CD4-positive, alpha-beta T cell treated with Interleukin-12 subunit alpha and Interleukin-12 subunit beta, for 1 hour (primary cell): ENCODE measurements at regions not wholly inside any gene's neighbourhood (a gene's known extent, or its start where the extent isn't known, plus 50 kb on each side); places are given as distances from the start of the nearest gene placed in this dataset.
"Not testable (repeated sequence)": the region's sequence is repeated elsewhere in the genome, so short reads cannot be mapped to it uniquely, and the experiment has no call there.

Source experiments
- DNase-seq: peaks from one replicate; pipeline ENCODE4 v3.0.0-alpha.2; 2020

GRCh38 chr3:126292318-126293070 lies 64.7 kb downstream of the KLF15 start:
- no peak for DNase-seq

- DNase-seq = no peak
These were observed 65.7 kb downstream of the KLF15 start for GRCh38 chr3:126291537-126291936.

GRCh38 chr3:126291061-126291460 lies 66.1 kb downstream of the KLF15 start:
- DNase-seq = no peak

DNA sequence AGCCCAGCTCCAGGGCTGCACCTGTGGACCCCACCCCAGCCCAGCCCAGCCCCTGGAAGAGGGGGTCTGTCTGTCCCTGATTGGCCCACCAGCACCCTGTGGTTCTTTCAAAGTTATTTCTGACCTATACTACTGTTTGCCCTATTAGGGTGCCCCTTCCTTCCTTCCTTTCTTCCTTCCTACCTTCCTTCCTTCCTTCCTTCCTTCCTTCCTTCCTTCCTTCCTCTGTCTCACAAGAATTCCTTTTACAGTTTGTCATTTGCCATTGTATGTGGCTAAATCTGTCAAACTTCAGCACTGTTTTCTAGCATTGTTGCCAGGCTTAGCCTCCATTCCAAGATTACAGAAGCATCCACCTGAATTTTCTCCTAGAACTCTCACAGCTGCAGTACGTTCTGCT lies 66.9 kb downstream of the KLF15 start:
- no peak for DNase-seq

- no peak for DNase-seq
These were observed 68.1 kb downstream of the KLF15 start for GRCh38 chr3:126289096-126289495.

DNA sequence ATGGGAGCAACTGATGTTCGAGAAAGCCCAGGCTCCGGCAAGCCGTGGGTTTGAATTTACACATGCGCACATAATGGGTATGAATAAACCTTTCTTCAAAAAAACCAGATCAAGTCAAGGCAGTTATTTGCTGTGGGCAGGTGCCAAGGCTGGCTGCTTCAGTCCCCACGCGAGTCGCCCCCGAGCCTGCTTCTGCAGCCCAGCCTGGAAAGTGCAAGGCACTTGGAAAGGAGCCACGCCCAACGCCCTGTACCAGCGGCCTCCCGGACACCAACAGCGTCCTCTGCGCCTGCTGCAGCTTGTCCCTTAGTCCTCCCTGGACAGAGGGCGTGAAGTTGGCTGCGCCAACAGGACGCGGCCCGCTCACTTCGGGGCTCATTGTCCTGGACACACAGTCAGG lies 68.9 kb downstream of the KLF15 start:
- DNase-seq = no peak

GRCh38 chr3:126287536-126288241 lies 69.5 kb downstream of the KLF15 start:
- no peak for DNase-seq

- no peak for DNase-seq
These were observed 70.1 kb downstream of the KLF15 start for GRCh38 chr3:126287171-126287535.

DNA sequence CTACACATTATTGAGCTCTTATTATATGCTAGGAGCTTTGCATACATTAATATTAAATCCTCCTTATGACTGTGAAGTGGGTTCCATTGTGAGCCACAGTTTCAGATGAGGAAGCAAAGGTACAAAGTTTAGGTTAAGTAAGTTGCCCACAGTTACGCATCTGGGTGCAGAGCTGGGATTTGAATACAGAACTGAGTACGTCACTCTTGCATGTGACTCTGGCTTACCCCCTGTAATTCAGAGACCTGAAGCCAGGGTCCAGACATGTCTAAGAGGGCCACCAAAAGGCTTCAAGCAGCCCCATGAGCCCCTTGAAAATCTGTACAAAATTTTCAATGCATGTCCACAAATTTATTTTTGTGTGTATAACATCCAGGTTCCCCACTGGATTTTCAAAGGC lies 71.8 kb downstream of the KLF15 start:
- no peak for DNase-seq

GRCh38 chr3:126284258-126284904 lies 72.8 kb downstream of the KLF15 start:
- no peak for DNase-seq

- DNase-seq = not testable (repeated sequence)
These were observed 73.6 kb downstream of the KLF15 start for GRCh38 chr3:126283651-126284050.

DNA sequence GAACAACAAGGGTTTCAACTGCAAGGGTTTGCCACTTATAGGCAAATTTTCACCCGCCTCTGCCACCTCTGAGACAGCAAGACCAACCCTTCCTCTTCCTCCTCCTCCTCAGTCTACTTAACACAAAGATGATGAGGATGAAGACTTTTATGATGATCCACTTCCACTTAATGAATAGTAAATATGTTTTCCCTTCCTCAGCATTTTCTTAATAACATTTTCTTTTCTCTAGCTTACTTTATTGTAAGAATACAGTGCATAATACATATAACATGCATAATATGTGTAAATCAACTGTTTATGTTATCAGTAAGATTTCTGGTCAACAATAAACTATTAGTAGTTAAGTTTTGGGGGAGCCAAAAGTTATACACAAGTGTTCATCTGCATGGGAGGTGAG lies 77.4 kb downstream of the KLF15 start:
- DNase-seq = no peak

DNA sequence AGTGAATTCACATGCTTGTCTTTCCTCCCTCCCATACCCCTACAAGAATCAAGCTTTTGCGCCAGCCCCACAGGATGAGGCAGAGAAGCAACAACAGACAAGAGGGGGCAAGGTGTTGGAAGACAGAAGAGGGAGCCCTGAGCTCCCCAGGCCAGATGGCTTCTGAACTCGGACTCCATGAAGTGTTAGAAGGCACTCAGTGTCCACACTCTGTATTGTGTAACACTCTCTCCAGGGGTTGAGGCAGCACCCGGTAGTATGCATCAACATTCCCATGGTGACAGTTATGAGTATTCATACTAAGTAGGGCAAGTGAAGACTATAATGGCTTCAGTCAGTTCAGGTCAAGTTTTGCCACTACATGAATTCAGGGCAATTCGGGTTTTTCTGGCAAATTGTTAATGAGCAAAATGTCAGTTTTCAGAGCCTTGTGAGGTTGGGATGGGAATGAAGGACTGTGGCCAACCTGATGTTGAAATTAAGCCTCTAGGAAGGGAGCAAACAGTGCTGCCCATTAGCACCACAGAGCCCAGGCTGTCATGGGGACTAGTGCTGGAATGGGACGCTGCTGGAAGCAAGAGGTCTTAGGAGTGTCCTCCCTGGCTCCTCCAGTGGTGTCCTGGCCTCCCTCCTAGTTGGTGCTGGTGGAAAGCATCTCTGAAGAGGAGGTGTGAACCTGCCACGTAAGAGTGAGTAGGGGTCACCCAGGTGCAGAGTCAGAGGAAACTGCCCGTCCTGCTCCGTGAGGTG lies 79.4 kb downstream of the KLF15 start:
- no peak for DNase-seq

- no peak for DNase-seq
These were observed 81.6 kb downstream of the KLF15 start for GRCh38 chr3:126275620-126275904.

DNA sequence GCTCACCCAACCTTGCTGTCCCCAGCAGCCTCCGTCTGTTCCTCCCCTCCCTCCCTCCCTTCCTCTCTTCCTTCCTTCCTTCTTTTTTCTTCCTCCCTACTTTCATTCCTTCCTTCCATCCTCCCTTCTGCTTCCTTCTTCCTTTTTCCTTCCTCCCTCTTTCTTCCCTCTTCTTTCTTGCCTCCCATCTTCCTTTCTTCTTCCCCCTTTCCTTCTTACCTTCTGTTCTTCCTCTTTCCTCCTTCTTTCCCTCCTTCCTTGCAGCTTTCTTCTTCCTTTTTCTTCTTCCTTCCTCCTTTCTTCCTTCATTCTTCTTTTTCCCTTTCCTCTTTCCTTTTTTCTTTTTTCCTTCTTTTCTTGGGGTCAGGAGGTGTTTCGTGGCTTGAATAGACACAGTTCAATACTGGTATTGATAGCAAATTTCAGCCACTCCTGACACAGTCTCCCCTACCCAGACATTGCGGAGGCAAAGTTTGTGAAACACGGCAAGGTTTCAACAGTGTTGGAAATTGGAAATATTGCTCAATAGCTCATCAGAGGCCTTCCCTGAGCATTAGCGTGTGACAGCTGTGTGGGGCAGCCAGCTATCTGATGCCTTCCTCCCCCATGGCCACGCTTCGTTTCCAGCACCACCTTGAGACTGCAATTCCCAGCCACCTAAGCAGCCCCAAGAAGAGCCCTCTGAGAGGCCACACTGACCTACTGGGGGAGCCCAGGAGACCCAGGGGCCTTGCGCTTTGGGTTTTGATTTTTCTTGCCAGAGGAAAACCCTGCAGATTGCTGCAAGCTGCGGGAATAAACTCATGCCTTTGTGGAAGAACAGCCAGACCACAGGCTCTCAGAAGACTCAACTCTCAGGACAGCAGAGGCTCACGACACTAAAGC lies 82.2 kb downstream of the KLF15 start:
- DNase-seq = no peak

GRCh38 chr3:126270145-126270811 lies 86.9 kb downstream of the KLF15 start:
- DNase-seq = no peak

DNA sequence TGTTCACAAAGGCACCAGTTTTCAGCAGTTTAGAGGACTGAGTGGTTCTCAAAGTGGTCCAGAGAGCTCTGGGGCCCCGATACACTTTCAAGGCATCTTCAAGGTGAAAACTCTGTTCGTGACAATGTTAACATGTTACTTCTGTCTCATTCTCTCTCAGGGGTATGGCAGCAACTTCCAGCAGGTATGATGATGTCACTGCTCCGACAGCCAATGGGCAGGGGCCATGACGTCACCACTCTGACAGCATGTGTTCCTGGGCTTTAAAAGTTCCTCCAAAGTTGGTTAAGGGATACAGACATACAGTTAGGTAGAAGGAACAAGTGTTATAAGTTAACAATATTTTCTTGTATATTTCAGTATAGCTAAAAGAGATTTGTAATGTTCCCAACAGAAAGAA lies 87.9 kb downstream of the KLF15 start:
- DNase-seq = no peak

GRCh38 chr3:126268866-126269265 lies 88.3 kb downstream of the KLF15 start:
- DNase-seq = no peak

- DNase-seq = no peak
These were observed 87.7 kb upstream of the ALDH1L1 start for GRCh38 chr3:126267976-126268615.

- DNase-seq = no peak
These were observed 87.0 kb upstream of the ALDH1L1 start for GRCh38 chr3:126267169-126267975.

- no peak for DNase-seq
These were observed 86.4 kb upstream of the ALDH1L1 start for GRCh38 chr3:126266850-126267168.
